Breast epithelium (tissue), 3 donors: ENCODE measurements at regions not wholly inside any gene's neighbourhood (a gene's known extent, or its start where the extent isn't known, plus 50 kb on each side); places are given as distances from the start of the nearest gene placed in this dataset.

Experiments used
- CTCF ChIP-seq, 3 donors: fragments of 450-650 bp; IDR thresholded peaks; one replicate each; pipeline ENCODE4 v1.5.1; 2016 to 2017; ENCODE audit warnings: antibody characterized with exemption in 3 of 3, mild to moderate bottlenecking in 3 of 3, moderate library complexity in 3 of 3
- POLR2A ChIP-seq: fragments of 450-650 bp; IDR thresholded peaks from one replicate; pipeline ENCODE4 v1.6.1; 2016; ENCODE audit warnings: antibody characterized with exemption, mild to moderate bottlenecking, moderate library complexity
- POLR2AphosphoS5 ChIP-seq, 3 donors: sonication (generic); formaldehyde crosslinking; IDR thresholded peaks; one replicate each; pipeline ENCODE4 v1.6.1; 2017; ENCODE audit warnings: antibody characterized with exemption in 3 of 3

GRCh38 chr9:680106-680505, 161.4 kb upstream of the DMRT1 start:
- TF ChIP-seq CTCF (IDR thresholded peaks at IDR 0.05) (no peak), POLR2A (no peak), POLR2AphosphoS5 (IDR thresholded peaks at IDR 0.05) (no peak)
